GM12878 (cell line): ENCODE measurements at regions not wholly inside any gene's neighbourhood (a gene's known extent, or its start where the extent isn't known, plus 50 kb on each side); places are given as distances from the start of the nearest gene placed in this dataset.

Experiments used
- ATAC-seq: fragments of 200-7000 bp; cut with Tn5 transposase; 3 replicates; pipeline ENCODE4 v1.9.1; 2020; ENCODE audit warnings: mild to moderate bottlenecking, moderate library complexity
- BruUV-seq: library from RNA; stranded (reverse); fragments of 400-500 nt; replicated peaks from 2 replicates; lab custom pipeline; 2021; lab: Mats Ljungman, UMichigan
- CTCF ChIA-PET: fragments of 300-600 bp; sonication (Branson Sonifier 250); formaldehyde crosslinking; extraction: SDS; loops from one replicate; lab custom pipeline; 2021; ENCODE audit warnings: inconsistent platforms; lab: Yijun Ruan, JAX
- POLR2A ChIA-PET: fragments of 350-600 bp; formaldehyde crosslinking; extraction: SDS; loops from one replicate; lab custom pipeline; 2021; ENCODE audit warnings: inconsistent platforms; lab: Charles Lee
- RAD21 ChIA-PET: fragments of 300-600 bp; sonication (Branson Sonifier 250); formaldehyde crosslinking; loops from one replicate; lab custom pipeline; 2023; ENCODE audit warnings: antibody characterized with exemption; ENCODE audit not compliant: unreplicated experiment; lab: Charles Lee
- SMC1A ChIA-PET: fragments of 300-600 bp; sonication (Branson Sonifier 250); formaldehyde crosslinking; loops from one replicate; lab custom pipeline; 2023; ENCODE audit not compliant: unreplicated experiment, uncharacterized antibody; lab: Charles Lee
- DNase-seq: peaks from one replicate; pipeline ENCODE4 v3.0.0-alpha.2; 2011; ENCODE audit warnings: low read depth, low spot score
- FAIRE-seq: peaks from 3 replicates; lab custom pipeline; 2011; peaks lifted over from hg19 to GRCh38; lab: Jason Lieb, UNC
- H2AFZ ChIP-seq: 2 replicates; pipeline ENCODE4 v1.6.0; 2011; ENCODE audit warnings: low read depth, low read length, control low read depth; ENCODE audit not compliant: control insufficient read depth
- H3K27ac ChIP-seq: 2 replicates; pipeline ENCODE4 v1.5.1; 2011; ENCODE audit warnings: control low read depth; ENCODE audit not compliant: control insufficient read depth, insufficient read depth
- H3K27me3 ChIP-seq, 2 experiments: replicated peaks in 1 of 2; 2 replicates each; pipeline versions ENCODE4 v1.6.0 to v1.6.1; 2011; ENCODE audit warnings: low read length in 1 of 2; ENCODE audit not compliant: control insufficient read depth in 2 of 2, insufficient read depth in 2 of 2
- H3K36me3 ChIP-seq, 2 experiments: 2 replicates each; pipeline ENCODE4 v1.5.1; 2011; ENCODE audit warnings: low read length in 1 of 2; ENCODE audit not compliant: control insufficient read depth in 2 of 2, insufficient read depth in 2 of 2
- H3K4me1 ChIP-seq: 2 replicates; pipeline ENCODE4 v1.6.1; 2011; ENCODE audit warnings: mild to moderate bottlenecking, low read length, moderate library complexity, mixed read lengths; ENCODE audit not compliant: control insufficient read depth, insufficient read depth
- H3K4me2 ChIP-seq: 2 replicates; pipeline ENCODE4 v1.6.0; 2011; ENCODE audit warnings: control low read depth; ENCODE audit not compliant: control insufficient read depth, insufficient read depth
- H3K4me3 ChIP-seq: fragments of 200-600 bp; sonication (generic); 2 replicates; pipeline ENCODE4 v1.5.1; 2016
- H3K79me2 ChIP-seq: 2 replicates; pipeline ENCODE4 v1.6.0; 2011; ENCODE audit warnings: low read length; ENCODE audit not compliant: control insufficient read depth, insufficient read depth
- H3K9ac ChIP-seq: 2 replicates; pipeline ENCODE4 v1.8.0; 2011; ENCODE audit warnings: low read length, control low read depth, mixed read lengths; ENCODE audit not compliant: control insufficient read depth, insufficient read depth
- H3K9me3 ChIP-seq: replicated peaks from 3 replicates; pipeline ENCODE4 v1.5.1; 2011; ENCODE audit warnings: mild to moderate bottlenecking, low read length; ENCODE audit not compliant: control insufficient read depth, insufficient read depth
- H4K20me1 ChIP-seq: 2 replicates; pipeline ENCODE4 v1.6.0; 2011; ENCODE audit not compliant: control insufficient read depth, insufficient read depth
- CHD1 ChIP-seq: IDR thresholded peaks from 2 replicates; pipeline ENCODE4 v1.6.1; 2012; ENCODE audit warnings: low read depth, low read length, improper control_type of control experiment
- EED ChIP-seq: sonication (generic); IDR thresholded peaks from 2 replicates; pipeline ENCODE4 v1.6.1; 2016; ENCODE audit warnings: antibody characterized with exemption, low read depth
- KLF5 ChIP-seq: fragments of 450-650 bp; IDR thresholded peaks from 2 replicates; pipeline ENCODE4 v1.6.1; 2014; ENCODE audit warnings: mild to moderate bottlenecking; ENCODE audit not compliant: partially characterized antibody
- MAX ChIP-seq: IDR thresholded peaks from 2 replicates; pipeline ENCODE4 v1.6.1; 2012; ENCODE audit warnings: low read depth, low read length, improper control_type of control experiment
- SREBF1 ChIP-seq: IDR thresholded peaks from 2 replicates; pipeline ENCODE4 v1.6.1; 2012; ENCODE audit warnings: mild to moderate bottlenecking, low read length
- SREBF2 ChIP-seq: IDR thresholded peaks from 2 replicates; pipeline ENCODE4 v1.6.1; 2012; ENCODE audit warnings: mild to moderate bottlenecking, low read length
- WGBS: methylation state at CpG from one replicate; pipeline ENCODE4 v1.1.6; 2016; ENCODE audit warnings: low lambda C conversion rate; ENCODE audit not compliant: insufficient replicate concordance, insufficient coverage; ENCODE audit errors: missing lambda C conversion rate; 5-methylcytosine and 5-hydroxymethylcytosine counted together
- in situ Hi-C: fragments of 300-500 bp; cut with MboI; formaldehyde crosslinking; loops from 9 replicates; pipeline ENCODE4 v1.14.3; 2018; ENCODE audit warnings: mixed read lengths
- intact Hi-C: fragments of 100-400 bp; cut with micrococcal nuclease; formaldehyde crosslinking; loops from one replicate; pipeline ENCODE4 v1.14.2; 2022; ENCODE audit not compliant: unreplicated experiment

- BruUV-seq: no TSS peak
- H4K20me1 ChIP-seq: no peaks in the 10 kb centered on the region
- H3K36me3 ChIP-seq: no peaks in the 10 kb centered on the region
- ChIA-PET POLR2A (no interaction called here), RAD21 (no interaction called here)
- H3K4me1 ChIP-seq: no peaks in the 10 kb centered on the region
- no peaks in the 10 kb centered on the region for H3K79me2 ChIP-seq
- H3K9ac ChIP-seq: no peak overlapping the region
- DNase-seq: no peak
- TF ChIP-seq CHD1 (no peak), KLF5 (no peak), MAX (no peak), SREBF1 (no peak), EED (no peak)
- TF ChIP-seq, all 136 proteins: peak for 0
- H3K27ac ChIP-seq: no peak overlapping the region
- in situ Hi-C loops: no loop called here
- H3K9me3 ChIP-seq: no peaks in the 10 kb centered on the region
- no peak overlapping the region for H2AFZ ChIP-seq
- no peak overlapping the region for H3K4me2 ChIP-seq
- ATAC-seq (no peak), FAIRE-seq (no peak)
- ChIA-PET CTCF (interaction anchor here (0.8 kb wide), 1 partner anchor 9 kb away, joined by 3 read pairs; no protein-coding TSS in a partner anchor), SMC1A (interaction anchor here (0.9 to 1.1 kb wide), 2 partner anchors 12 to 35 kb away, joined by 3 read pairs; no protein-coding TSS in a partner anchor)
- 2% methylated on average over 2 of the region's 2 CpGs for WGBS
- intact Hi-C loops: no loop called here
- no peak overlapping the region for H3K4me3 ChIP-seq
- no peaks in the 10 kb centered on the region; a peak in 1 of 4 replicates for H3K27me3 ChIP-seq
These were observed 76.8 kb upstream of the CD96 start for GRCh38 chr3:111465081-111465670.

GRCh38 chr3:111470032-111470431 is 72.0 kb upstream of the CD96 start:
- H4K20me1 ChIP-seq: no peaks in the 10 kb centered on the region
- FAIRE-seq (no peak), DNase-seq (no peak), ATAC-seq (no peak)
- H3K27ac ChIP-seq: no peak overlapping the region
- H3K36me3 ChIP-seq: no peaks in the 10 kb centered on the region
- H3K4me1 ChIP-seq: no peaks in the 10 kb centered on the region
- intact Hi-C loops (no loop called here), in situ Hi-C loops (no loop called here)
- ChIA-PET RAD21 (no interaction called here), POLR2A (no interaction called here), SMC1A (no interaction called here), CTCF (no interaction called here)
- BruUV-seq: no TSS peak
- H2AFZ ChIP-seq: no peak overlapping the region
- H3K27me3 ChIP-seq: no peaks in the 10 kb centered on the region
- no peaks in the 10 kb centered on the region for H3K9me3 ChIP-seq
- 0% methylated on average over 2 of the region's 2 CpGs for WGBS
- no peak overlapping the region for H3K9ac ChIP-seq
- H3K4me2 ChIP-seq: no peak overlapping the region
- TF ChIP-seq SREBF2: no peak
- TF ChIP-seq, all 136 proteins: peak for 0
- Histone ChIP-seq H3K4me3 (no peak overlapping the region), H3K79me2 (no peaks in the 10 kb centered on the region)
